ENCODE measurements at regions not wholly inside any gene's neighbourhood (a gene's known extent, or its start where the extent isn't known, plus 50 kb on each side); places are given as distances from the start of the nearest gene placed in this dataset.
"Not testable (repeated sequence)": the region's sequence is repeated elsewhere in the genome, so short reads cannot be mapped to it uniquely, and the experiment has no call there.

- peak; percentile 22 for DNase-seq (ENCODE audit: low read depth)
- in situ Hi-C loops (cut with HindIII; ENCODE audit: low pct_unique_long_range_greater_than_20kb, low sequenced_read_pairs) = no loop called here
Observed at GRCh38 chr2:61726456-61727209, 127.2 kb downstream of the FAM161A start.

- DNase-seq (ENCODE audit: low read depth); in situ Hi-C loops (cut with HindIII; ENCODE audit: low pct_unique_long_range_greater_than_20kb, low sequenced_read_pairs): not testable (repeated sequence)
Observed at GRCh38 chr2:61723364-61723763, 130.5 kb downstream of the FAM161A start.

- DNase-seq (ENCODE audit: low read depth) = no peak
- in situ Hi-C loops (cut with HindIII; ENCODE audit: low pct_unique_long_range_greater_than_20kb, low sequenced_read_pairs) = no loop called here
Observed at GRCh38 chr2:61722800-61723199, 131.1 kb downstream of the FAM161A start.

GRCh38 chr2:61722318-61722717 lies 131.5 kb downstream of the FAM161A start:
- in situ Hi-C loops (cut with HindIII; ENCODE audit: low pct_unique_long_range_greater_than_20kb, low sequenced_read_pairs) = no loop called here
- DNase-seq (ENCODE audit: low read depth) = no peak

- DNase-seq (ENCODE audit: low read depth) = no peak
- in situ Hi-C loops (cut with HindIII; ENCODE audit: low pct_unique_long_range_greater_than_20kb, low sequenced_read_pairs) = no loop called here
Observed at GRCh38 chr2:61721382-61721781, 132.5 kb downstream of the FAM161A start.

GRCh38 chr2:61720911-61721310 lies 132.9 kb downstream of the FAM161A start:
- DNase-seq (ENCODE audit: low read depth) = no peak
- in situ Hi-C loops (cut with HindIII; ENCODE audit: low pct_unique_long_range_greater_than_20kb, low sequenced_read_pairs) = no loop called here

- in situ Hi-C loops (cut with HindIII; ENCODE audit: low pct_unique_long_range_greater_than_20kb, low sequenced_read_pairs) = no loop called here
- no peak for DNase-seq (ENCODE audit: low read depth)
Observed at GRCh38 chr2:61718965-61719364, 134.9 kb downstream of the FAM161A start.

GRCh38 chr2:61715506-61715905 lies 138.4 kb downstream of the FAM161A start:
- no peak for DNase-seq (ENCODE audit: low read depth)
- in situ Hi-C loops (cut with HindIII; ENCODE audit: low pct_unique_long_range_greater_than_20kb, low sequenced_read_pairs) = no loop called here

- in situ Hi-C loops (cut with HindIII; ENCODE audit: low pct_unique_long_range_greater_than_20kb, low sequenced_read_pairs) = no loop called here
- no peak for DNase-seq (ENCODE audit: low read depth)
Observed at GRCh38 chr2:61714210-61714609, 139.7 kb downstream of the FAM161A start.

- in situ Hi-C loops (cut with HindIII; ENCODE audit: low pct_unique_long_range_greater_than_20kb, low sequenced_read_pairs) = no loop called here
- DNase-seq (ENCODE audit: low read depth) = no peak
Observed at GRCh38 chr2:61713457-61713856, 140.4 kb downstream of the FAM161A start.

- in situ Hi-C loops (cut with HindIII; ENCODE audit: low pct_unique_long_range_greater_than_20kb, low sequenced_read_pairs) = no loop called here
- DNase-seq (ENCODE audit: low read depth) = no peak
Observed at GRCh38 chr2:61712060-61712459, 141.8 kb downstream of the FAM161A start.

- in situ Hi-C loops (cut with HindIII; ENCODE audit: low pct_unique_long_range_greater_than_20kb, low sequenced_read_pairs) = no loop called here
- DNase-seq (ENCODE audit: low read depth) = no peak
Observed at GRCh38 chr2:61710711-61711110, 143.1 kb downstream of the FAM161A start.

GRCh38 chr2:61707984-61708852 lies 145.6 kb downstream of the FAM161A start:
- in situ Hi-C loops (cut with HindIII; ENCODE audit: low pct_unique_long_range_greater_than_20kb, low sequenced_read_pairs) = no loop called here
- DNase-seq (ENCODE audit: low read depth) = peak; percentile 72

GRCh38 chr2:61705625-61706024 lies 148.2 kb downstream of the FAM161A start:
- in situ Hi-C loops (cut with HindIII; ENCODE audit: low pct_unique_long_range_greater_than_20kb, low sequenced_read_pairs) = no loop called here

GRCh38 chr2:61704364-61704763 lies 149.5 kb downstream of the FAM161A start:
- DNase-seq (ENCODE audit: low read depth) = no peak

More at GRCh38 chr2:61705625-61706024, 148.2 kb downstream of the FAM161A start:
- no peak for DNase-seq (ENCODE audit: low read depth)

GRCh38 chr2:61702088-61702467 lies 151.8 kb downstream of the FAM161A start:
- in situ Hi-C loops (cut with HindIII; ENCODE audit: low pct_unique_long_range_greater_than_20kb, low sequenced_read_pairs) = no loop called here
- no peak for DNase-seq (ENCODE audit: low read depth)

More at GRCh38 chr2:61704364-61704763, 149.5 kb downstream of the FAM161A start:
- in situ Hi-C loops (cut with HindIII; ENCODE audit: low pct_unique_long_range_greater_than_20kb, low sequenced_read_pairs) = no loop called here

GRCh38 chr2:61700464-61700863 lies 153.4 kb downstream of the FAM161A start:
- in situ Hi-C loops (cut with HindIII; ENCODE audit: low pct_unique_long_range_greater_than_20kb, low sequenced_read_pairs) = no loop called here
- DNase-seq (ENCODE audit: low read depth) = no peak

GRCh38 chr2:61694312-61695274 lies 156.4 kb upstream of the XPO1 start:
- DNase-seq (ENCODE audit: low read depth) = peak; percentile 78
- in situ Hi-C loops (cut with HindIII; ENCODE audit: low pct_unique_long_range_greater_than_20kb, low sequenced_read_pairs) = no loop called here
